Mesendoderm (in vitro differentiated cells): ENCODE measurements at regions not wholly inside any gene's neighbourhood (a gene's known extent, or its start where the extent isn't known, plus 50 kb on each side); places are given as distances from the start of the nearest gene placed in this dataset.
A peak's percentile ranks its signal among the peaks of the same experiment; 100 is the strongest.

Experiments used
- DNase-seq: peaks from one replicate; pipeline ENCODE4 v3.0.0; 2013
- H2AK5ac ChIP-seq: 2 replicates; pipeline ENCODE4 v1.6.1; 2013; ENCODE audit warnings: low read length, inconsistent platforms
- H2BK120ac ChIP-seq: 2 replicates; pipeline ENCODE4 v1.6.1; 2013; ENCODE audit warnings: low read depth, mild to moderate bottlenecking, low read length, moderate library complexity, mixed read lengths
- H2BK15ac ChIP-seq: replicated peaks from 2 replicates; pipeline ENCODE4 v1.6.1; 2013; ENCODE audit warnings: low read depth, mild to moderate bottlenecking, moderate library complexity
- H2BK5ac ChIP-seq: 2 replicates; pipeline ENCODE4 v1.6.1; 2013; ENCODE audit warnings: low read length, inconsistent platforms
- H3K18ac ChIP-seq: 2 replicates; pipeline ENCODE4 v1.6.1; 2013; ENCODE audit warnings: mild to moderate bottlenecking, low read length, mixed read lengths
- H3K23ac ChIP-seq: one replicate; pipeline ENCODE4 v1.6.1; 2013; ENCODE audit warnings: low read length
- H3K27ac ChIP-seq: 2 replicates; pipeline ENCODE4 v1.5.1; 2013; ENCODE audit warnings: low read depth, mild to moderate bottlenecking, inconsistent platforms, low read length, moderate library complexity
- H3K27me3 ChIP-seq: 2 replicates; pipeline ENCODE4 v1.6.1; 2013; ENCODE audit warnings: low read length, control low read depth, mild to moderate bottlenecking, inconsistent platforms; ENCODE audit not compliant: insufficient read depth, poor library complexity
- H3K36me3 ChIP-seq: 2 replicates; pipeline ENCODE4 v1.6.1; 2013; ENCODE audit warnings: low read length, inconsistent platforms; ENCODE audit not compliant: control insufficient read depth, insufficient read depth
- H3K4ac ChIP-seq: one replicate; pipeline ENCODE4 v1.6.1; 2013; ENCODE audit warnings: low read depth, mild to moderate bottlenecking, low read length, moderate library complexity
- H3K4me1 ChIP-seq: 2 replicates; pipeline ENCODE4 v1.6.1; 2013; ENCODE audit warnings: low read depth, low read length, inconsistent platforms; ENCODE audit not compliant: control insufficient read depth
- H3K4me2 ChIP-seq: 2 replicates; pipeline ENCODE4 v1.6.1; 2013; ENCODE audit warnings: low read length
- H3K4me3 ChIP-seq: 2 replicates; pipeline ENCODE4 v1.5.1; 2013; ENCODE audit warnings: mild to moderate bottlenecking, low read length
- H3K56ac ChIP-seq: one replicate; pipeline ENCODE4 v1.6.1; 2013; ENCODE audit warnings: low read length
- H3K79me1 ChIP-seq: 2 replicates; pipeline ENCODE4 v1.6.1; 2013; ENCODE audit warnings: low read length, inconsistent platforms
- H3K79me2 ChIP-seq: 2 replicates; pipeline ENCODE4 v1.6.1; 2013; ENCODE audit warnings: mild to moderate bottlenecking, low read length; ENCODE audit not compliant: control insufficient read depth, insufficient read depth
- H3K9ac ChIP-seq: 2 replicates; pipeline ENCODE4 v1.6.1; 2013; ENCODE audit warnings: low read length, inconsistent platforms
- H4K5ac ChIP-seq: one replicate; pipeline ENCODE4 v1.6.1; 2013; ENCODE audit warnings: low read length
- H4K8ac ChIP-seq: one replicate; pipeline ENCODE4 v1.6.1; 2013; ENCODE audit warnings: low read depth, mild to moderate bottlenecking, control low read depth, low read length, moderate library complexity
- WGBS: extraction: QIAGEN DNeasy Blood & Tissue Kit; methylation state at CpG from one replicate; pipeline ENCODE4 v1.1.7; 2013; ENCODE audit warnings: low lambda C conversion rate, missing lambda C conversion rate; ENCODE audit not compliant: insufficient coverage; ENCODE audit errors: extremely low coverage; 5-methylcytosine and 5-hydroxymethylcytosine counted together

DNA sequence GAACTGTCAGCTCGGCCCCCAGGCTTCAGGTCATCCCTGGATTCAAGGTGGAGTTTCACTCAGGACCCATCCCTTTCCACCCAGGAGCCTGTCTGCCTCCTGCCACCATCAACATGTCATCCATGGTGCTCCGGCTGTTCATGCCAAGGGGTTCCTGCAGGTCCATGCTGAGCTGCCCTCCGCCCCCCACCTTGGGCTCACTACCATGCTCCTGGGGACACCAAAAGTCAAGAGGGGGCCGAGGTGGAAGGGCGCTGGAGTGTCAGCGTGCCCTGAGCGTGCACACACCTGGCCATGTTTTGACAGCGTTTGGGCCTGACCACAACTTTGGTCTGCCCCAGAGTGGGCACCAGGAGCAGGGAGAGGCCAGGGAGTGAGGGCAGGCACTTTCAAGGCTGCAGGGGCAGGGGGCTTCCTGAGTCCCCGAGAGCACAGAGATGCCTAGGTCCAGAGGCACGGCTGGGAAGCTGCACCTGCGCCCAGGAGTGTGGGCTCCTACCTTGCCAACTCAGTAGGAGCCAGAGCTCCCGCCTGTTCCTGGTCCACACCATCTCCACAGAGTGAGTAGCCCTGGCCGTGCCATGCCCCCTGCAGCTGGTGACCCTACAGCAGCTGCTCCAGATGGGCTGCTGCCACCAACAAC is 639.6 kb upstream of the ZP4 start:
- H3K27me3 ChIP-seq: no peaks in the 10 kb centered on the region
- no peak overlapping the region for H2BK5ac ChIP-seq
- no peaks in the 10 kb centered on the region for H3K4me1 ChIP-seq
- no peak overlapping the region for H3K18ac ChIP-seq
- H3K79me2 ChIP-seq: no peaks in the 10 kb centered on the region
- H3K79me1 ChIP-seq: no peaks in the 10 kb centered on the region
- no CpG with 5 or more reads among the region's 13 CpGs for WGBS
- H3K9ac ChIP-seq: no peak overlapping the region
- no peak overlapping the region for H3K27ac ChIP-seq
- H4K5ac ChIP-seq: no peak overlapping the region
- no peak overlapping the region for H3K4ac ChIP-seq
- H4K8ac ChIP-seq: no peak overlapping the region
- H3K36me3 ChIP-seq: no peaks in the 10 kb centered on the region
- H3K56ac ChIP-seq: no peak overlapping the region
- no peak overlapping the region for H2BK15ac ChIP-seq
- H3K4me3 ChIP-seq: no peak overlapping the region
- H2BK120ac ChIP-seq: no peak overlapping the region
- no peak overlapping the region for H2AK5ac ChIP-seq
- H3K23ac ChIP-seq: no peak overlapping the region
- no peak overlapping the region for H3K4me2 ChIP-seq
- no peak for DNase-seq

DNA sequence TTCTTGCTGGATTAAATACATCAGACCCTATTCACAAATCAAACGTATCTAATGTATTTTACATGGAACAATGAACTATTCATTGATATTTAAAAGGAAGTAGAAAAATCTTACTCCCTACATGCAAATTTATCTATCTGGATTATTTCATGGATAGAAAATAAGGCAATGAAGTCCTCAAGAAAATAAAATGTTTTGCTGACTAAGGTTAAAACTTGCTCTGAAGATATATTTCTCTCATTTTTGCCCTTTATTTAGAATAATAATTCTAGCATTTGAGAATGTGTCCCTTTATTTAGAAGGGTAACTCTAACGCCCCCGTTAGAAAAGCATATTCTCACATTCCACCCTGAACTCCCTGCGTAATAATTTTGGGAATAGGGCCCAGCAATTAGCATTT is 627.0 kb upstream of the ZP4 start:
- no peak overlapping the region for H2BK120ac ChIP-seq
- H3K23ac ChIP-seq: no peak overlapping the region
- no peak overlapping the region for H2BK5ac ChIP-seq
- H3K4ac ChIP-seq: no peak overlapping the region
- 100% methylated on average over 1 of the region's 4 CpGs for WGBS
- no peak overlapping the region for H3K4me2 ChIP-seq
- H2BK15ac ChIP-seq: no peak overlapping the region
- H3K27me3 ChIP-seq: no peaks in the 10 kb centered on the region
- H3K4me1 ChIP-seq: no peaks in the 10 kb centered on the region
- H3K9ac ChIP-seq: no peak overlapping the region
- H3K4me3 ChIP-seq: no peak overlapping the region
- no peaks in the 10 kb centered on the region for H3K79me2 ChIP-seq
- no peak for DNase-seq
- H4K8ac ChIP-seq: no peak overlapping the region
- no peak overlapping the region for H3K27ac ChIP-seq
- H4K5ac ChIP-seq: no peak overlapping the region
- no peak overlapping the region for H2AK5ac ChIP-seq
- H3K36me3 ChIP-seq: no peaks in the 10 kb centered on the region
- H3K56ac ChIP-seq: no peak overlapping the region
- H3K79me1 ChIP-seq: no peaks in the 10 kb centered on the region
- H3K18ac ChIP-seq: no peak overlapping the region

DNA sequence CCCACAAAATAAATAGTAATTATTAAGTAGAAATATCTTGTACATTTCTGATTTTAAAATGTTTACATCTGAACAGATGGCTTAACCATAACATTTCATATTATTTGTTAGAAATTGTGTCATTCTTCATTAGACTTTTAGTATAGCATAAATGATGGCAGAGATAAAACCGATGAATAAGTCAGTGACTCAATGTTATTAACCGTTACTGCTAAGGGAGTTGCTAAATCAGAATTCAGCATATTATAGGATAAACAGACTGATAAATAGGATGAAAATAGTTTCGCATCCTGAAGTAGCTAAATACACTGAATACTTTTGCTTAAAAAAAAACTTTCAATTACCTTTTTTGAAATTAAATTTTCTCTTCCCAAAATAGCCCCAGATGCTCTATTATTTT is 610.6 kb upstream of the ZP4 start:
- H3K79me1 ChIP-seq: no peaks in the 10 kb centered on the region
- H4K5ac ChIP-seq: no peak overlapping the region
- no peak overlapping the region for H3K27ac ChIP-seq
- H3K79me2 ChIP-seq: no peaks in the 10 kb centered on the region
- no peaks in the 10 kb centered on the region for H3K4me1 ChIP-seq
- no peaks in the 10 kb centered on the region for H3K27me3 ChIP-seq
- no peak overlapping the region for H2BK5ac ChIP-seq
- H3K4me2 ChIP-seq: no peak overlapping the region
- H3K4ac ChIP-seq: no peak overlapping the region
- no peak overlapping the region for H2AK5ac ChIP-seq
- WGBS: no CpG with 5 or more reads among the region's 3 CpGs
- H3K9ac ChIP-seq: no peak overlapping the region
- H3K23ac ChIP-seq: no peak overlapping the region
- no peak overlapping the region for H4K8ac ChIP-seq
- no peak overlapping the region for H3K4me3 ChIP-seq
- H3K36me3 ChIP-seq: no peaks in the 10 kb centered on the region
- no peak overlapping the region for H3K18ac ChIP-seq
- no peak overlapping the region for H2BK15ac ChIP-seq
- no peak for DNase-seq
- no peak overlapping the region for H3K56ac ChIP-seq
- H2BK120ac ChIP-seq: no peak overlapping the region

DNA sequence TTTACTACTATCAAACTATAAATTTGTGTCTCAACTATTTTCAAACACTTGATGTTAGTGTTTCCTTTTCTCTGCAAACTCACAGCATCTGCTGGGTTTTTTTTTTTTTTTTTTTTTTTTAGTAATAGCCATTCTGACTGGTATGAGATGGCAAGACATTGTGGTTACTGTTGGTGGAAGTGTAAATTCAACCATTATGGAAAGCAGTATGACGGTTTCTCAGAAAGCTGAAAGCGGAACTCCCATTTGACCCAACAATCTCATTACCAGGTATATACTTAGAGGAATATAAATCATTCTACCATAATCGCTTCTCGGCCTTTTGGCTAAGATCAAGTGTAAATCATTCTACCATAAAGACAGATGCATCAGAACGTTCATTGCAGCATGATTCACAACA is 608.3 kb upstream of the ZP4 start:
- no peak for DNase-seq
- H2BK15ac ChIP-seq: no peak overlapping the region
- no peak overlapping the region for H3K4ac ChIP-seq
- no peak overlapping the region for H3K4me3 ChIP-seq
- H3K56ac ChIP-seq: no peak overlapping the region
- H4K8ac ChIP-seq: no peak overlapping the region
- H2BK120ac ChIP-seq: no peak overlapping the region
- no peak overlapping the region for H3K9ac ChIP-seq
- no peak overlapping the region for H2BK5ac ChIP-seq
- H3K23ac ChIP-seq: no peak overlapping the region
- no peaks in the 10 kb centered on the region for H3K36me3 ChIP-seq
- H3K18ac ChIP-seq: no peak overlapping the region
- WGBS: no CpG with 5 or more reads among the region's 5 CpGs
- no peaks in the 10 kb centered on the region for H3K79me1 ChIP-seq
- no peak overlapping the region for H3K4me2 ChIP-seq
- no peaks in the 10 kb centered on the region for H3K27me3 ChIP-seq
- no peak overlapping the region for H3K27ac ChIP-seq
- no peak overlapping the region for H4K5ac ChIP-seq
- H2AK5ac ChIP-seq: no peak overlapping the region
- H3K79me2 ChIP-seq: no peaks in the 10 kb centered on the region
- H3K4me1 ChIP-seq: no peaks in the 10 kb centered on the region

GRCh38 chr1:238492271-238492670 is 601.5 kb upstream of the ZP4 start:
- Histone ChIP-seq H3K79me1 (no peaks in the 10 kb centered on the region), H2BK5ac (no peak overlapping the region), H3K56ac (no peak overlapping the region), H3K4me1 (no peaks in the 10 kb centered on the region), H3K27me3 (no peaks in the 10 kb centered on the region), H3K23ac (no peak overlapping the region), H3K18ac (no peak overlapping the region), H3K79me2 (no peaks in the 10 kb centered on the region), H3K4ac (no peak overlapping the region), H2BK120ac (no peak overlapping the region), H3K27ac (no peak overlapping the region), H3K4me2 (no peak overlapping the region), H3K36me3 (no peaks in the 10 kb centered on the region), H2BK15ac (no peak overlapping the region), H3K9ac (no peak overlapping the region), H4K8ac (no peak overlapping the region), H4K5ac (no peak overlapping the region), H3K4me3 (no peak overlapping the region), H2AK5ac (no peak overlapping the region)
- no CpG with 5 or more reads among the region's 11 CpGs for WGBS
- DNase-seq: peak; percentile 18

- Histone ChIP-seq H2BK120ac (no peak overlapping the region), H3K79me1 (no peaks in the 10 kb centered on the region), H3K18ac (no peak overlapping the region), H2BK5ac (no peak overlapping the region), H4K8ac (no peak overlapping the region), H3K4me1 (no peaks in the 10 kb centered on the region), H2AK5ac (no peak overlapping the region), H3K23ac (no peak overlapping the region), H3K4me3 (no peak overlapping the region), H3K27me3 (no peaks in the 10 kb centered on the region), H4K5ac (no peak overlapping the region), H3K36me3 (no peaks in the 10 kb centered on the region), H3K4me2 (no peak overlapping the region), H3K4ac (no peak overlapping the region), H3K27ac (no peak overlapping the region), H3K9ac (no peak overlapping the region), H3K79me2 (no peaks in the 10 kb centered on the region), H2BK15ac (no peak overlapping the region), H3K56ac (no peak overlapping the region)
- no CpG with 5 or more reads among the region's 12 CpGs for WGBS
- DNase-seq: no peak
Observed at GRCh38 chr1:238491265-238491664, 600.5 kb upstream of the ZP4 start.
